ENCODE measurements at regions not wholly inside any gene's neighbourhood (a gene's known extent, or its start where the extent isn't known, plus 50 kb on each side); places are given as distances from the start of the nearest gene placed in this dataset.
"Not testable (repeated sequence)": the region's sequence is repeated elsewhere in the genome, so short reads cannot be mapped to it uniquely, and the experiment has no call there.

- DNase-seq, result no peak
These were observed 50.0 kb upstream of the ABLIM1 start for GRCh38 chr10:114708084-114708483.

GRCh38 chr10:114708717-114709335 lies 50.8 kb upstream of the ABLIM1 start:
- no peak for DNase-seq

GRCh38 chr10:114709984-114710383 lies 51.9 kb upstream of the ABLIM1 start:
- no peak for DNase-seq

DNA sequence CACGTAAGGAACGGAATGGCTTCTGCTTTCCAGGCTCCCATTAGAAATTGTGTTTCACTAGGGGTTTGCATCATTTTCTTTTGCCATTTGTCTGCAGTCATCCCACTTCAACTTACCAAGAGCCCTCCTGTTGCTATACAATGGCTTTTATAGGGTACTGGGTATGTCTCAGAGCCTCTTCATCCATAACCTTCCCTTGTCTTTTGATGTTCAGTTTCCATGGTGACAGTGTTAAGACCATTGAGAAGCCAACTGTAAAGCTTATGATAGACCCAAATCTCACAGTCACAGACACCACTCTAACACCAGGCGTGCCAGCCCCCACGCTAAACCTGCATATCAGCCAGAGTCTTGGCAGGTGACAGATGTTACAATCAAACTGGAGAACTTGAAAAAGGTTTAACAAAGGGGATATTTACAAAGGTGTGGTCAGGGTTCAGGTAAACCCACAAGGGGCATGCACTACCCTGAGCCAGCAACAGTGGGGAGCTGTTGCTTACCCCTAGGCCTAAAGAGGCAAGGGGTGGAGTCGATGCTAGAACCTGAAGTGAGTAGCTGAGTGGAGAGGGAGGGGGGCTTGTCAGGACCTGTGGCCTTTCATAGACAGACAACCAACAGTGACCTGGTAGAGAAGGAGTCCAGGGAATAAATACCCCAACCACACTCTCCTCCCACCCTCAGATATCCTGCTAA lies 53.2 kb upstream of the ABLIM1 start:
- DNase-seq, result no peak

- no peak for DNase-seq
These were observed 53.8 kb upstream of the ABLIM1 start for GRCh38 chr10:114711869-114712250.

DNA sequence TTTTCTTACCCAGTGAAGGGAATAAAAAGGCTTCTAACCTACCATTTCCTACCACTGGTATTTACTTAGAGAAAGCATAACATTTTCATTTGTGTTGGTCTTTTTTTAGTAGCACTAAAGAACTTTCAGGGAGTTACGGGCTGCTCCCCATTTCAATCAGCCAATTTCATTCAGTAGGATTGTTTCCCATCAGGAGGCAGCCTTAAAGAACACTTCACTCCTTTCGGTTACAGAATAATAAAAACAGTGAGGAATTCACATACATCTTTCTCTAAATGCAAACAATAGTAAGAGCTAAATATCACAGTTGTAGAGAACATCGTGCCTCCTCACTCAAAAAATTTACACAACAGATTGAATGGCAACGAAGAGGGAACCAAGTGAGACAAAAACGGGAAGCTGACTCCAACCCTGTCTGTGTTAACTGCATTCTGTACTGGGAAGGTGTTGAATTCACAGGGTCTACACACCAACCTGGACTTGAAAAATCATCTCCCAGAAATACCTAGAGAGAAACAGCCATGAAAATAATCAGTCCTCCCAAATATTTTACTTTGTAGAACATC lies 55.5 kb upstream of the ABLIM1 start:
- DNase-seq, result no peak

DNA sequence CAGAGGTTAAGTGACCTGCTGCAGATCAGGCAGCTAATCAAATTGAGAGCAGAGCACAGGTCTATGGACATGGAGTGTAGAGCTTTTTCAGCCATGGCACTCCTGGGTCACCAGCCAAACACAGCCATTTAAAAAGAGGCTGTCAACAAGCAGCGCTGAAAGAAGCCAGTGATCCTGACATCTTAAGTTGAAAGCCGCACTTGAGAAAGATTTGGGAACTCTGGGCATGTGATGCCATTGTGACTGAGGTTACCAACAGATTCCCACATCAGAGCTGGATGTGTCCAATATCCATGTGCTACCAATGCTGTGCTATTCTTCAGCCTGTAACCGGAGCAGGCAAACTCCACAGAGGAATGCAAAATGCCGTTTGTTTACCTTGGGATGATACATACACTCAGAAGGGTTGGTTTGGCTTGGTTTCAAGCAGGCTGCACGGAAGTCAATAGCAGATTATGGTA lies 56.2 kb upstream of the ABLIM1 start:
- DNase-seq, result no peak

DNA sequence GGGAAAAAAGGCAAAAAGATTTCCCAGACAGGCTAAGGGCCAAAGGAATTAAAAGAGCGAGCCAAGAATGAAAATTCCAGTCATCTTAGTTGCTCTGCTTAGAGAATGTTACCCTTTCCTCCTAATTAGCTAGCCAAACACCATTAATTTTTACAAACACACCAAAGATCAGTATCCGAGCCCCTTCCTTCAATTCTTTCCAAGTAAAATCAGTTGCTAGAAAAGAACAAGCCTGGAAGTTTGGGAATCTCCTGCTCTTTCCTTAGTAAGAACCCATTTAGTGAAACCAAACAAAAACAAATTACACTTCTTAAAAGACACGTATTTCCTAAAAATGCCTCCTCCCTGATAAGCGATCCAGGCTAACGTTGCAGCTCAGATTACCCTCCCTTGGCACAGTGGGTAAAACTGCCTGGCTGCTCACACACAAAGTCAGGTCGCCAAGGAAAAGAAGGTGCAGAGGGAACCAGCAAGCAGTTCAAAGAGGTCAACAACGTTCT lies 57.1 kb upstream of the ABLIM1 start:
- no peak for DNase-seq

- no peak for DNase-seq
These were observed 58.8 kb upstream of the ABLIM1 start for GRCh38 chr10:114716811-114717404.

DNA sequence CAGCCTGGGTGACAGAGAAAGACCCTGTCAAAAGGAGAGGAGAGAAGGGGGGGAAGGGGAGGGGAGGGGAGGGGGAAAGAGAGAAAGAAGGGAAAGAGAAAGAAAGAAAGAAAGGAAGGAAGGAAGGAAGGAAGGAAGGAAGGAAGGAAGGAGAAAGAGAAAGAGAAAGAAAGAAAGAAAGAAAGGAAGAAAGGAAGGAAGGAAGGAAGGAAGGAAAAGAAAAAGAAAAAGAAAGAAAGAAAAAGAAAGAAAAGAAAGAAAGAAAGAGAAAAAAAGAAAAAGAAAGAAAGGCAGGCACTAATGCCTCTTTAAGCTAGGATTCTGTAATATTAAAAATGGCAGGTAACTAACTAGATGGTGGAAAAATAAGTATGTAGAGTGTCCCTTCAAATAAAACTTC lies 59.8 kb upstream of the ABLIM1 start:
- DNase-seq, result not testable (repeated sequence)

GRCh38 chr10:114718374-114718773 lies 60.3 kb upstream of the ABLIM1 start:
- DNase-seq, result no peak

- DNase-seq, result peak; percentile 2
These were observed 61.2 kb upstream of the ABLIM1 start for GRCh38 chr10:114719311-114719710.

DNA sequence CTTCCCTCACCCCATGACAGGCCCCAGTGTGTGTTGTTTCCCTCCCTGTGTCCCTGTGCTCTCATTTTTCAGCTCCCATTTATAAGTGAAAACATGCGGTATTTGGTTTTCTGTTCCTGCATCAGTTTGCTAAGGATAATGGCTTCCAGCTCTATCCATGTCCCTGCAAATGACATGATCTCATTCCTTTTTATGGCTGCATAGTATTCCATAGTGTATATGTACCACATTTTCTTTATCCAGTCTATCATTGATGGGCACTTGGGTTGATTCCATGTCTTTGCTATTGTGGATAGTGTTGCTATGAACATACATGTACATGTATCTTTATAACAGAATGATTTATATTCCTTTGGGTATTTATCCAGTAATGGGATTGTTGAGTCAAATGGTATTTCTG lies 61.9 kb upstream of the ABLIM1 start:
- not testable (repeated sequence) for DNase-seq

GRCh38 chr10:114720685-114721278 lies 62.7 kb upstream of the ABLIM1 start:
- no peak for DNase-seq

DNA sequence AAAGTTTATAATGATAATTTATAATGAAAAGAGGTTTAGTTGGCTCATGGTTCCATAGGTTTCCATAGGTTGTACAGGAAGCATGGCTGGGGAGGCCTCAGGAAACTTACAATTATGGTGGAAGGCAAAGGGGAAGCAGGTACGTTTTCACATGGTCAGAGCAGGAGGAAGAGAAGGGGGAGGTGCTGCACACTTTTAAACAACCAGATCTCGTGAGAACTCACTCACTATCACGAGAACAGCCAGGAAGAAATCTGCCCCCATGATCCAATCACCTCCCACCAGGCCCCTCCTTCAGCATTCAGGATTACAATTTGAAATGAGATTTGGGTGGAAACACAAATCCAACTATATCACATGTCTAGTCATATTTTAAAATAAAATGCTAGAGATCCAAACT lies 64.1 kb upstream of the ABLIM1 start:
- DNase-seq, result not testable (repeated sequence)

DNA sequence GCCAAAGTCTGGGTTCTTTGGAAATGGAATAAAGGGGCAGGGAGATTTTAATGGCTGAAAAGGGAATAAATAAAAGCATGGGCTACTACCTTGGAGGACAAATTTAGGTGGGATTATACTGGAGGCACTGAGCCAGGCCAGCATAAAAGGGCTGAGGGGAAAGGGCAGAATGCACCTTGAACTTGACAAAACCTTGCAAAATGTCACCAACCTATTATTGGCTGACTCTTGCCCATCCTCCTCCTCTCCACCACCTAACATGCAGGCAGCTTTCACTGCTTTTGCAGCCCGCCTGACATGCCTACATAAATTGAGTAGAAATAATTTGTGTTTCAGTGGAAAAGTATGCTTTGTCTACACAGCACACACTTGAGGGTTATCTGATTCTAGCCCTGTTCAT lies 65.3 kb upstream of the ABLIM1 start:
- no peak for DNase-seq

DNA sequence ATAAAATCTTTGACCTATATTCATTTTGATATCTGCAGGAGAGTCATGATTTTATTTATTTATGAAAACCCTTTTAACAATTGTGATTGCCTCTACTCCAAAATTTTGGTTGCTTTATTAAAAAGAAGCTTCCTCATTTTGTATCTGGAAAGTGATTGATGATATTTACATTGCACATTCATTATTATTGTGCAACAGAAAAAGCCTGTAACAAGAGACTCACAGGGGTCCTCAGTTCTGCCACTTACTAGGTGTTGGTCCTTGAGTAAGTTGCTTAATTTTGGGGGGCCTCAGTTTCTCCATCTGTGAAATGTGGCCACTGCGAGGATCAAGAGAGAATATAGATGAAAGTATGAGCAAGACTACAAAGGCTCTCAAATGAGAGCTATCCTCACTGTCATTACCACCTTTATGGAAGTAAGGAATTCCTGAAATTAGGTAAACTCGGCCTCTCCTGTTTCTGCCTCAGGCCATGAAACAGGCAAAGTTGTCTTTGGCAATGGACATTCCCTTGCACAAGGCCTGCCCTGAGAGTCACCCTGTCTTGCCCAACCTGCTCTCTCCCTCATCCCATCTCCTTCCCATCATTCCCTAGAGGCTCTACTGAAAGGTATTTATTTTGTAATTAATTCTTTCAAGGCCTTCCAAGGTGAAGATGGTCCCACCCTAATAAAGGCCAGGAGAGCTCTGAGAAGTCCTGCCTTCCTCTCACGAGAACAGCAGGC lies 66.1 kb upstream of the ABLIM1 start:
- no peak for DNase-seq

GRCh38 chr10:114724716-114725106 lies 66.6 kb upstream of the ABLIM1 start:
- DNase-seq, result no peak

GRCh38 chr10:114726820-114727271 lies 68.8 kb upstream of the ABLIM1 start:
- DNase-seq, result no peak

- DNase-seq, result no peak
These were observed 70.2 kb upstream of the ABLIM1 start for GRCh38 chr10:114728325-114728724.

DNA sequence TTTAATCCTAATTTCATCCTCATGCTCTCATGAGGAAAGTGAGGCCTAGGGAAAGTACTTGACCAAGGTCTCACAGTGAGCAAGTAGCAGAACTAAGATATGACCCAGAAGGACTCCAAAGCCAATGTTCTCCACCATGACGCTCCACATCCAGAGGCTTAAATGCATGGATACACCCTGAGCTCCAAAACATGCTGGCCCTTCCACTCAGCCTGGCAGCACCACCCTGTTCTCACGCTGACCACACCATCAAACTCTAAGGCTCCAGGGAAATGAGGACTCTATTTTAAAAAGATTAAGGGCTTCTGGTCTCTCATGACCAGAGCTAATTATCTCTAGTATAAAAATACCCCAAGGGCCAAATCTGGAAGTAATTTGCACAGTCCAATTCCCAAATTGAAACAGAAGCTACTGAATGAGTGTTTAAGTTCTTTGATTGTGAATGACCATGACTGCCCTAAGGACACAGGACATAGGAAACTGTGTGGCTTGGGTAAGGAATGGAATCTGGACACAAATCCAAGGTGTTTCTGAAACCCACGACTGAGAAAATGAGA lies 71.1 kb upstream of the ABLIM1 start:
- DNase-seq, result no peak

DNA sequence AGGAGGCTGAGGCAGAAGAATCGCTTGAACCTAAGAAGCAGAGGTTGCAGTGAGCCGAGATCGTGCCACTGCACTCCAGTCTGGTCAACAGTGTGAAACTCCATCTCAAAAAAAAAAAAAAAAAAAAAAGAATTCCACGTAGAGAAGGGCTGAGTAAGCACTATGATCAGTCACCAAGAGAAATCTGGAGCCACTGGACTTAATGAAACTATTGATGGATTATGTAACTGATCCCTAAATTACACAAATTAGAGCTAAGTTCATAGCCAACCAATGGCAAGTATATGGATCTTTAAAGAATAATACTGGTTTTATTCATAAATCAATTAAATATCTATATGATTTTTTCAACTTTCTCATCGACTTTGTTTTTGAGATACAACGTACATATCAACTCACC lies 72.2 kb upstream of the ABLIM1 start:
- no peak for DNase-seq
